ENCODE measurements at regions not wholly inside any gene's neighbourhood (a gene's known extent, or its start where the extent isn't known, plus 50 kb on each side); places are given as distances from the start of the nearest gene placed in this dataset.

GRCh38 chr11:32029721-32030120 lies 61.2 kb upstream of the RCN1 start:
- intact Hi-C loops (cut with DNase I), result no loop called here
- 77 to 89% (median 81%) methylated on average over 4 of the region's 4 CpGs for whole genome bisulfite sequencing, 4 donors
- no peak for DNase-seq

GRCh38 chr11:32028201-32028600 lies 62.7 kb upstream of the RCN1 start:
- no peak for DNase-seq
- Histone ChIP-seq H3K4me1 (replicated peaks in 1 of 2) (no peaks in the 10 kb centered on the region), H3K36me3 (replicated peaks in 1 of 2) (no peaks in the 10 kb centered on the region), H3K9me3 (replicated peaks in 1 of 3) (no peaks in the 10 kb centered on the region), H3K4me3 (no peak overlapping the region), H3K27ac (no peak overlapping the region), H3K27me3 (no peaks in the 10 kb centered on the region)
- intact Hi-C loops (cut with DNase I), result no loop called here
- 77 to 86% (median 84%) methylated on average over 4 of the region's 4 CpGs for WGBS, 4 donors
- TF ChIP-seq POLR2A (IDR thresholded peaks at IDR 0.05) (no peak), CTCF (IDR thresholded peaks at IDR 0.05) (no peak)

More at GRCh38 chr11:32029721-32030120, 61.2 kb upstream of the RCN1 start:
- Histone ChIP-seq H3K27ac (no peak overlapping the region), H3K4me3 (no peak overlapping the region), H3K9me3 (replicated peaks in 1 of 3) (no peaks in the 10 kb centered on the region), H3K27me3 (no peaks in the 10 kb centered on the region), H3K36me3 (replicated peaks in 1 of 2) (no peaks in the 10 kb centered on the region), H3K4me1 (replicated peaks in 1 of 2) (no peaks in the 10 kb centered on the region)
- TF ChIP-seq CTCF (IDR thresholded peaks at IDR 0.05) (no peak), POLR2A (IDR thresholded peaks at IDR 0.05) (no peak)

GRCh38 chr11:32026766-32027165 lies 64.1 kb upstream of the RCN1 start:
- no peaks in the 10 kb centered on the region for H3K27me3 ChIP-seq
- H3K4me3 ChIP-seq, result no peak overlapping the region
- H3K36me3 ChIP-seq (replicated peaks in 1 of 2), result no peaks in the 10 kb centered on the region
- TF ChIP-seq POLR2A (IDR thresholded peaks at IDR 0.05) (no peak), CTCF (IDR thresholded peaks at IDR 0.05) (no peak)
- no peak overlapping the region for H3K27ac ChIP-seq
- intact Hi-C loops (cut with DNase I), result no loop called here
- DNase-seq, result no peak
- no peaks in the 10 kb centered on the region for H3K9me3 ChIP-seq (replicated peaks in 1 of 3)
- H3K4me1 ChIP-seq (replicated peaks in 1 of 2), result no peaks in the 10 kb centered on the region
- WGBS, 4 donors, result 51 to 79% (median 67%) methylated on average over 2 of the region's 2 CpGs

- no peak overlapping the region for H3K27ac ChIP-seq
- H3K27me3 ChIP-seq, result no peaks in the 10 kb centered on the region
- no peak for DNase-seq
- H3K4me3 ChIP-seq, result no peak overlapping the region
- H3K4me1 ChIP-seq (replicated peaks in 1 of 2), result no peaks in the 10 kb centered on the region
- intact Hi-C loops (cut with DNase I), result no loop called here
- WGBS, 4 donors, result 78 to 100% (median 93%) methylated on average over 2 of the region's 2 CpGs
- H3K36me3 ChIP-seq (replicated peaks in 1 of 2), result no peaks in the 10 kb centered on the region
- no peaks in the 10 kb centered on the region for H3K9me3 ChIP-seq (replicated peaks in 1 of 3)
- TF ChIP-seq CTCF (IDR thresholded peaks at IDR 0.05) (no peak), POLR2A (IDR thresholded peaks at IDR 0.05) (no peak)
These were observed 65.9 kb upstream of the RCN1 start for GRCh38 chr11:32024948-32025347.

Measured in adrenal gland (tissue), 9 donors.